Ascending aorta (tissue), 2 donors: ENCODE measurements at regions not wholly inside any gene's neighbourhood (a gene's known extent, or its start where the extent isn't known, plus 50 kb on each side); places are given as distances from the start of the nearest gene placed in this dataset.

Source experiments
- DNase-seq, 2 donors: peaks; one replicate each; pipeline ENCODE4 v3.0.0-alpha.2; 2019; ENCODE audit warnings: low spot score in 2 of 2
- H3K27ac ChIP-seq, 2 donors: fragments of 200-600 bp; sonication (generic); one replicate each; pipeline ENCODE4 v1.5.1; 2016 to 2017; ENCODE audit warnings: mild to moderate bottlenecking in 1 of 2
- H3K27me3 ChIP-seq: fragments of 200-600 bp; sonication (generic); one replicate; pipeline ENCODE4 v1.5.1; 2017
- H3K36me3 ChIP-seq, 2 donors: fragments of 200-600 bp; sonication (generic); one replicate each; pipeline ENCODE4 v1.5.1; 2016
- H3K4me1 ChIP-seq, 2 donors: fragments of 200-600 bp; sonication (generic); one replicate each; pipeline ENCODE4 v1.5.1; 2016 to 2017; ENCODE audit warnings: mild to moderate bottlenecking in 1 of 2
- H3K4me3 ChIP-seq, 2 donors: fragments of 200-600 bp; sonication (generic); one replicate each; pipeline ENCODE4 v1.5.1; 2016 to 2017; ENCODE audit warnings: mild to moderate bottlenecking in 1 of 2
- H3K9me3 ChIP-seq, 2 donors: fragments of 200-600 bp; sonication (generic); one replicate each; pipeline ENCODE4 v1.5.1; 2016
- intact Hi-C: fragments of 100-400 bp; cut with DNase I; formaldehyde crosslinking; loops from one replicate; pipeline ENCODE4 v1.15.1; 2023
- TF ChIP-seq, protein P1 (sequence below), 3 experiments: fragments of 200-600 bp in 2 of 3; fragments of 450-650 bp in 1 of 3; sonication (generic) in 2 of 3; IDR thresholded peaks; one replicate each; pipeline ENCODE4 v1.5.1; 2016 to 2019; ENCODE audit warnings: antibody characterized with exemption in 3 of 3, mild to moderate bottlenecking in 1 of 3, moderate library complexity in 1 of 3

DNA sequence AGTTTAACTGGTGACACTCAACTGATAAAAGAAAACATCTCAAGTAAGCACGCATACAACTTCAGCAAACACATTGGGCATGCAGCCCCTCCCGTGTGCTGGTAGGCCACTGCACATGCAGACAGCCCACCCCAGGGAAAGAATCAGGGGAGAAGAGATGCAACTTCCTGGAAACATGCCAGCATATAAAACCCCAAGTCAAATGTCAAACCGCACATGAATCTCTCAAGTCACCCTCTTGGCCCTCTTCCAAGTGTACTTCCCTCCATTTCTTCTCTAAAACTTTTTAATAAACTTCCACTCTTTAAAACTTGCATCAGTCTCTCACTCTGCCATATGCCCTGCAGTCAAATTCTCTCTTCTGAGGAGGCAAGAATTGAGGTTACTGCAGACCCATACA lies 732.7 kb downstream of the SEMA5A start:
- intact Hi-C loops, result no loop called here
- no peaks in the 10 kb centered on the region for H3K36me3 ChIP-seq
- no peaks in the 10 kb centered on the region for H3K4me1 ChIP-seq
- H3K27me3 ChIP-seq, result no peaks in the 10 kb centered on the region
- no peaks in the 10 kb centered on the region for H3K9me3 ChIP-seq
- no peak overlapping the region for H3K27ac ChIP-seq
- no peak overlapping the region for H3K4me3 ChIP-seq
- TF ChIP-seq, protein P1, sequence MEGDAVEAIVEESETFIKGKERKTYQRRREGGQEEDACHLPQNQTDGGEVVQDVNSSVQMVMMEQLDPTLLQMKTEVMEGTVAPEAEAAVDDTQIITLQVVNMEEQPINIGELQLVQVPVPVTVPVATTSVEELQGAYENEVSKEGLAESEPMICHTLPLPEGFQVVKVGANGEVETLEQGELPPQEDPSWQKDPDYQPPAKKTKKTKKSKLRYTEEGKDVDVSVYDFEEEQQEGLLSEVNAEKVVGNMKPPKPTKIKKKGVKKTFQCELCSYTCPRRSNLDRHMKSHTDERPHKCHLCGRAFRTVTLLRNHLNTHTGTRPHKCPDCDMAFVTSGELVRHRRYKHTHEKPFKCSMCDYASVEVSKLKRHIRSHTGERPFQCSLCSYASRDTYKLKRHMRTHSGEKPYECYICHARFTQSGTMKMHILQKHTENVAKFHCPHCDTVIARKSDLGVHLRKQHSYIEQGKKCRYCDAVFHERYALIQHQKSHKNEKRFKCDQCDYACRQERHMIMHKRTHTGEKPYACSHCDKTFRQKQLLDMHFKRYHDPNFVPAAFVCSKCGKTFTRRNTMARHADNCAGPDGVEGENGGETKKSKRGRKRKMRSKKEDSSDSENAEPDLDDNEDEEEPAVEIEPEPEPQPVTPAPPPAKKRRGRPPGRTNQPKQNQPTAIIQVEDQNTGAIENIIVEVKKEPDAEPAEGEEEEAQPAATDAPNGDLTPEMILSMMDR (IDR thresholded peaks at IDR 0.05), result no peak
- DNase-seq, result no peak

DNA sequence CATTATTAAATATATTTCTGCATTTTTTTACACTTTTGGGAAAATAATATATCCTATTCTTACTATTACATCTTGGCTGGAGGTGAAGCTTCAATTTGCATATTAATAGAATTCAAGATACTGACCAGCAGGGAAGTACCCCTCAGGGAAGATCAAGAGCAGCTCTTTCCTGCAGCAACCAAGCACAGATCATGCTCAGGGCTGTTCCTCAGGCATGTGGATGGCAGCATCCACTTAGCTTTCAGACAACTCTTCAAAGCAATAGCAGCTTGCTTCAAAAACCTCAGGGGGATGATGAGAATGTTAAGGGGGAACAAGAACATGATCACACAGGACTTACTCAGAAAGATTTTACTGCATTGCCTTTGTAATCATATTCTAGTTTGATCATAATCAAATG lies 731.8 kb downstream of the SEMA5A start:
- Histone ChIP-seq H3K9me3 (no peaks in the 10 kb centered on the region), H3K4me3 (no peak overlapping the region), H3K4me1 (no peaks in the 10 kb centered on the region), H3K36me3 (no peaks in the 10 kb centered on the region), H3K27me3 (no peaks in the 10 kb centered on the region), H3K27ac (no peak overlapping the region)
- TF ChIP-seq, protein P1 (IDR thresholded peaks at IDR 0.05), result no peak
- intact Hi-C loops, result no loop called here
- DNase-seq, result no peak

DNA sequence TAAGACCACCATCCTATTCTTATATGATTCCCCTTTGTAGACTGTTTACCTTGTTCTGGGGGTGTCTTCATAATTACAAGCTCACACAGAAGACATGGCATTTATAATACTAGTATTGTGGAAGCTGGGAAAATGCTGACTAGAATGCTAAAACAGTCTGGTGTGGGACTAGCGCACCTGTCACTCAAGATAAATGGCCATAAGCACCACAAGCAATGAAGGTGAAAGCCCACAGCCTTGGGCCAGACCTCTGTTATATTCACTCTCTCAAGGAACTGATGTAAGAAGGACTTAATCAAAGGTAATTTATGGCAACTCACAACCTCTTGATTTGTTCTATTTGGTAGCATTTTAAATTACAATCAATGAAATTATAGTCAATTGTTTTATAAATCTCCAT lies 721.5 kb downstream of the SEMA5A start:
- H3K9me3 ChIP-seq, result peaks cover 0 to 9% of the 10 kb centered on the region in 2 donors
- no peak for DNase-seq
- intact Hi-C loops, result no loop called here
- TF ChIP-seq, protein P1 (IDR thresholded peaks at IDR 0.05), result no peak
- H3K27me3 ChIP-seq, result no peaks in the 10 kb centered on the region
- no peak overlapping the region for H3K27ac ChIP-seq
- H3K4me3 ChIP-seq, result no peak overlapping the region
- H3K36me3 ChIP-seq, result no peaks in the 10 kb centered on the region
- no peaks in the 10 kb centered on the region for H3K4me1 ChIP-seq

DNA sequence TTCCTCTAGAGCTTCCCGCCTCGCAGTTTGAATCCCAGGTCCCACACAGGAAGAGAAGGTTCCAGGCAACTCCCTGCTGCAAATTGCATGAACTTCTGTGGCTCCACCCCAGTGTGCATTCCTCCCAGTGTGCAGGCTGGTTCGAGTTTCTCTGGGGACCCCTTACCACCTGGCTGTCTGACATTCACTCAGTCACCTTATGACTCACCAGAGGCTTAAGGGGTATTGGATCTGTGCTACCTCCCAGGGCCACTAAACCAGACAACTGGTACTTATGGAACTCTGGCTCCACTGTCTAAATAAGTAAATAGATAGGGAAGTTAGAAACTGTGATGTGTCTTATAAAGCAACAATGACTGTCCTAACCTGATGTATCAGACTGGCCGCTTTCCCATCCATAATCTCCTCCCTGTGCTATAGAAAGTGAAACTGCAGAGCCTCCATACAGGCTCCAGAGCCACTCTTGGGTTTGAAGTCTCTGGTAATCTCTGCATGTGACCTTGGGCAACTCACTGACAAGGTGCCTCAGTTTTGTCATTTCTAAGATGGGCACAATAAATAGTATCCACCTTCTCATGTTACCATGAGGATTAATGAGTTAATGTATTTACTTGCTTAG lies 720.6 kb downstream of the SEMA5A start:
- DNase-seq, result no peak
- H3K27ac ChIP-seq, result no peak overlapping the region
- H3K27me3 ChIP-seq, result no peaks in the 10 kb centered on the region
- H3K4me1 ChIP-seq, result no peaks in the 10 kb centered on the region
- intact Hi-C loops, result no loop called here
- peaks cover 0 to 5% of the 10 kb centered on the region in 2 donors for H3K9me3 ChIP-seq
- no peaks in the 10 kb centered on the region for H3K36me3 ChIP-seq
- TF ChIP-seq, protein P1 (IDR thresholded peaks at IDR 0.05), result no peak
- no peak overlapping the region for H3K4me3 ChIP-seq

DNA sequence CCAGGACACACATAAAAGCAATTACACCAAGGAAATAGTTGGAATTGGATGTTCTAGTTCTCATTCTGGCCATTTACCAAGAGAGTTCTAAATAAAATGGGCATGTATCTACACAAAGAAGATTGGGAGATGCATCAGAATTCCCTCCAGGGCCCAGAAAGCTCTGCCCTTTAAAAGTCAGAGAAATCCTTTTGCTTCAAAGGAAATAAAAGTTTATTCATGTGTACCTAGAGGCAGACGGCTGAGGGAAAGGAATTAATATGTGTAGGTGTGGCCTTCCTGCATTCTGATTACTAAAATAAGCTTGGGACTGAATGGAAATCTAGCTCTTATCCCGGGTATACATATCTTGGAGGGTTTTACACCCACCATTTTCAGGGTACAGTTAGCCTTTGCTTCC lies 719.4 kb downstream of the SEMA5A start:
- H3K36me3 ChIP-seq, result no peaks in the 10 kb centered on the region
- no peak for DNase-seq
- H3K9me3 ChIP-seq, result no peaks in the 10 kb centered on the region
- intact Hi-C loops, result no loop called here
- H3K4me1 ChIP-seq, result no peaks in the 10 kb centered on the region
- TF ChIP-seq, protein P1 (IDR thresholded peaks at IDR 0.05), result no peak
- H3K4me3 ChIP-seq, result no peak overlapping the region
- no peak overlapping the region for H3K27ac ChIP-seq
- H3K27me3 ChIP-seq, result no peaks in the 10 kb centered on the region

DNA sequence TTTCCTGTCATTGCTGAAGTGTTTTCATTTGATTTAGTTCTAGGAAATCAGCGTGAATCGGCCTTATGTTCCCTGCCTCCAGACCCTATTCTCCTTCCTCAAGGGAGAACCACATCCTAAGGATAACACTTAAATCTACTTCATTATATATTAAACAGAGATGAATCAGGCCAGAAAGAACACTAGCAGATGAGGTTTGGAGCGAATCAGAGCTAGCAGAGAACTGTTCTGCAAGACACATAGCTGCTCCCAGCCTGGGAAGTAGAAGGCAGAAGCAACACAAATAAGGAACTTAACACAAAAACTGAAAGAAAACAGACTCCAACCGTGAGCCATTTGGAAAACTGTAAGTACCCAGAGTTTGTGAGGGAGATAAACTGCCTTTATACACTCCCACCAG lies 718.2 kb downstream of the SEMA5A start:
- Histone ChIP-seq H3K9me3 (no peaks in the 10 kb centered on the region), H3K4me1 (no peaks in the 10 kb centered on the region), H3K4me3 (no peak overlapping the region), H3K27ac (no peak overlapping the region), H3K36me3 (no peaks in the 10 kb centered on the region), H3K27me3 (no peaks in the 10 kb centered on the region)
- no peak for DNase-seq
- intact Hi-C loops, result no loop called here
- TF ChIP-seq, protein P1 (IDR thresholded peaks at IDR 0.05), result no peak
